ENCODE measurements at regions not wholly inside any gene's neighbourhood (a gene's known extent, or its start where the extent isn't known, plus 50 kb on each side); places are given as distances from the start of the nearest gene placed in this dataset.

DNA sequence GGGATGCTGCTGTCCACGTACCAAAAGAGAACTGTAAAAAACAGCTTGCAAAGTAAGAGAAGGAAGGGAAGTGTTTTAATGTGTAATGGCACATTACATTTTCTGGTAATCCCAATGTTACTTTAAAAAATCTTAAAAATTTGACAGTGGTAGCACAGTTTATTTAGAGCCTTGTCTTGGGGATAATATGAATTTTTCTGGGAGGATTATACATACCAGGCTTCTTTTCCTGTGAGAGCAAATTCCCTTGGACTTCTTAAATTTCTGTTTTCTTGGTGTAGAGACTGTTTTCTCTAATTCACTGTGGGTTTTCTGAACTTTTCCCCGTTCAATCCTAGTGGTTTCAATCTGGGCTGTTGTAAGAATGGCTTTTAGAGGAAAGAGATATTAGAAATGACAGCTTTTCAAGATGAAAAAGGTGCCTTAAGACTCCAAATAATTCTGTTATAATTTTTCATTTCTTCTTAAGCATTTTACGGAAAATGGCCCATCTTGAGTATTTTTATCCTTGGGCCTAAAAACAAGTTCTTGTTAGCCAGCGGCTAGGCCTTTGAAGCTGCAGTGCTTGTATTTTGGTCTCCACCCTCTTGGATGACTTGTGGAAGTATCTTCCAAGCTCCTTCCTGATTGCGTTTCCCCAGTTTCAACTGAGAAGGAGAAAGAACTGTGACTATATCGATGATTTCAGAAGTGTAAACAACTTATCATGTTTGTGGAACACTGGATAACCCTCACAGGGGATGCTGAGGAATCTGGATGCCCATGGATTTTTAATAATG, 70.0 kb downstream of the LEPR start:
- TF ChIP-seq POLR2A (IDR thresholded peaks at IDR 0.05; ENCODE audit: low read depth, low read length): no peak
- TF ChIP-seq, protein P1, sequence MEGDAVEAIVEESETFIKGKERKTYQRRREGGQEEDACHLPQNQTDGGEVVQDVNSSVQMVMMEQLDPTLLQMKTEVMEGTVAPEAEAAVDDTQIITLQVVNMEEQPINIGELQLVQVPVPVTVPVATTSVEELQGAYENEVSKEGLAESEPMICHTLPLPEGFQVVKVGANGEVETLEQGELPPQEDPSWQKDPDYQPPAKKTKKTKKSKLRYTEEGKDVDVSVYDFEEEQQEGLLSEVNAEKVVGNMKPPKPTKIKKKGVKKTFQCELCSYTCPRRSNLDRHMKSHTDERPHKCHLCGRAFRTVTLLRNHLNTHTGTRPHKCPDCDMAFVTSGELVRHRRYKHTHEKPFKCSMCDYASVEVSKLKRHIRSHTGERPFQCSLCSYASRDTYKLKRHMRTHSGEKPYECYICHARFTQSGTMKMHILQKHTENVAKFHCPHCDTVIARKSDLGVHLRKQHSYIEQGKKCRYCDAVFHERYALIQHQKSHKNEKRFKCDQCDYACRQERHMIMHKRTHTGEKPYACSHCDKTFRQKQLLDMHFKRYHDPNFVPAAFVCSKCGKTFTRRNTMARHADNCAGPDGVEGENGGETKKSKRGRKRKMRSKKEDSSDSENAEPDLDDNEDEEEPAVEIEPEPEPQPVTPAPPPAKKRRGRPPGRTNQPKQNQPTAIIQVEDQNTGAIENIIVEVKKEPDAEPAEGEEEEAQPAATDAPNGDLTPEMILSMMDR (conservative IDR thresholded peaks at IDR 0.05; ENCODE audit: low read depth, low read length): no peak
- no peak for TF ChIP-seq RAD21 (IDR thresholded peaks at IDR 0.05; ENCODE audit: low read length)
- TF ChIP-seq FOS (IDR thresholded peaks at IDR 0.05; ENCODE audit: low read depth, low read length): no peak
- no peak for TF ChIP-seq MAFK (IDR thresholded peaks at IDR 0.05; ENCODE audit: low read depth, low read length)
- no peak for TF ChIP-seq RCOR1 (IDR thresholded peaks at IDR 0.05; ENCODE audit: insufficient replicate concordance, low read length)
- TF ChIP-seq NFE2L2 (IDR thresholded peaks at IDR 0.05; ENCODE audit: low read depth, low read length): no peak
- TF ChIP-seq, protein P2, sequence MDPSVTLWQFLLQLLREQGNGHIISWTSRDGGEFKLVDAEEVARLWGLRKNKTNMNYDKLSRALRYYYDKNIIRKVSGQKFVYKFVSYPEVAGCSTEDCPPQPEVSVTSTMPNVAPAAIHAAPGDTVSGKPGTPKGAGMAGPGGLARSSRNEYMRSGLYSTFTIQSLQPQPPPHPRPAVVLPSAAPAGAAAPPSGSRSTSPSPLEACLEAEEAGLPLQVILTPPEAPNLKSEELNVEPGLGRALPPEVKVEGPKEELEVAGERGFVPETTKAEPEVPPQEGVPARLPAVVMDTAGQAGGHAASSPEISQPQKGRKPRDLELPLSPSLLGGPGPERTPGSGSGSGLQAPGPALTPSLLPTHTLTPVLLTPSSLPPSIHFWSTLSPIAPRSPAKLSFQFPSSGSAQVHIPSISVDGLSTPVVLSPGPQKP (IDR thresholded peaks at IDR 0.05; ENCODE audit: borderline replicate concordance, low read depth, low read length): no peak
- no peak for TF ChIP-seq MXI1 (IDR thresholded peaks at IDR 0.05; ENCODE audit: borderline replicate concordance, low read depth, low read length)
- no peak for TF ChIP-seq RFX5 (IDR thresholded peaks at IDR 0.05; ENCODE audit: low read depth, low read length)
- TF ChIP-seq MAZ (IDR thresholded peaks at IDR 0.05; ENCODE audit: borderline replicate concordance, low read depth, low read length): no peak
